ENCODE measurements at regions not wholly inside any gene's neighbourhood (a gene's known extent, or its start where the extent isn't known, plus 50 kb on each side); places are given as distances from the start of the nearest gene placed in this dataset.

DNA sequence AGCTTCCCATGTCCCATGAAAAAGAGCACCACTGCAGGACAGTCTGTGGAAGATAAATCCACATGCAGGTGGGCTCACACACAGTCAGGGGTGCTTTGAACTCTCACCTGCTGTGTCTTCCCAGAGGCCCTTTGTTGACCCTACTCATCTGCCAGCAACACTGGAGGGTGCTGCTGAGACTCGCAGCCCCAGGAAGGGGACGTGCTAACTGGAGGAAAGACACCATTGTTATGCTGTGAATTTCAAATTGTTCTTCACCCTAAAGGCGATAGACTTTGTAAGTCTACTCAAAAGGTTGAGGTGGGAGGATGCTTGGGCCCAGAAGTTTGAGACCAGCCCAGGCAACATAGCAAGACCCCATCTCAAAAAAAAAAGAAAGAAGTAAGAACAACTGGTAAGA is 107.3 kb upstream of the SERP2 start:
- Mint-ChIP-seq H3K4me1 (peaks cover 5 to 11% of the 10 kb centered on the region in 2 experiments; a peak in 3 of 4 replicates), H3K4me3 (no peak overlapping the region), H3K36me3 (ENCODE audit: insufficient read depth in 1 of 3, low read depth in 3 of 3) (peaks cover 0 to 9% (median 0%) of the 10 kb centered on the region in 3 experiments; a peak in 4 of 7 replicates), H3K27me3 (ENCODE audit: low read depth) (peaks cover 4% of the 10 kb centered on the region), H3K9me3 (peaks cover 8 to 10% of the 10 kb centered on the region in 2 experiments), H3K27ac (no peak overlapping the region)
- no peaks in the 10 kb centered on the region for H3K79me1 ChIP-seq (ENCODE audit: insufficient read depth, low read depth, low read length, poor library complexity, severe bottlenecking)
- no peak overlapping the region for H3K18ac ChIP-seq (ENCODE audit: insufficient read length, low read depth, low read length)
- DNase-seq = peak; percentile 48
- no peak overlapping the region for H2BK15ac ChIP-seq (ENCODE audit: low read depth, low read length)
- no peak overlapping the region for H3K4me2 ChIP-seq (ENCODE audit: insufficient read depth, insufficient read length, low read length)
- H3K9me3 ChIP-seq (ENCODE audit: control insufficient read depth, low read depth, low read length) = no peaks in the 10 kb centered on the region
- H4K8ac ChIP-seq (replicated peaks; ENCODE audit: insufficient read length, low read depth, low read length) = no peak overlapping the region
- H4K20me1 ChIP-seq (ENCODE audit: control insufficient read depth, insufficient read depth, insufficient read length) = no peaks in the 10 kb centered on the region
- H2AK5ac ChIP-seq (ENCODE audit: insufficient read length, low read length) = no peak overlapping the region
- H3K4ac ChIP-seq (ENCODE audit: low read depth, low read length) = no peak overlapping the region
- H2AFZ ChIP-seq (ENCODE audit: low read length) = no peak overlapping the region
- H3K56ac ChIP-seq (ENCODE audit: insufficient read length, low read depth, low read length) = no peak overlapping the region
- H3K27me3 ChIP-seq (ENCODE audit: insufficient read depth, low read length) = no peaks in the 10 kb centered on the region
- H3K9ac ChIP-seq (ENCODE audit: extremely low read depth, insufficient read length, low read length) = no peak overlapping the region
- no peak overlapping the region for H4K91ac ChIP-seq (ENCODE audit: insufficient read length, low read depth, low read length)
- no peak overlapping the region for H3K23ac ChIP-seq (ENCODE audit: insufficient read length, low read depth, low read length)
- no peaks in the 10 kb centered on the region for H3K23me2 ChIP-seq (ENCODE audit: insufficient read length, low read depth, low read length, poor library complexity, severe bottlenecking)
- no CpG with 5 or more reads among the region's 3 CpGs for WGBS (ENCODE audit: extremely low coverage, insufficient read length, low lambda C conversion rate)
- no peak overlapping the region for H3K27ac ChIP-seq (ENCODE audit: insufficient read length, low read depth, low read length)
- H2BK12ac ChIP-seq (ENCODE audit: insufficient read length, low read depth, low read length) = no peak overlapping the region
- TF ChIP-seq, protein P1, sequence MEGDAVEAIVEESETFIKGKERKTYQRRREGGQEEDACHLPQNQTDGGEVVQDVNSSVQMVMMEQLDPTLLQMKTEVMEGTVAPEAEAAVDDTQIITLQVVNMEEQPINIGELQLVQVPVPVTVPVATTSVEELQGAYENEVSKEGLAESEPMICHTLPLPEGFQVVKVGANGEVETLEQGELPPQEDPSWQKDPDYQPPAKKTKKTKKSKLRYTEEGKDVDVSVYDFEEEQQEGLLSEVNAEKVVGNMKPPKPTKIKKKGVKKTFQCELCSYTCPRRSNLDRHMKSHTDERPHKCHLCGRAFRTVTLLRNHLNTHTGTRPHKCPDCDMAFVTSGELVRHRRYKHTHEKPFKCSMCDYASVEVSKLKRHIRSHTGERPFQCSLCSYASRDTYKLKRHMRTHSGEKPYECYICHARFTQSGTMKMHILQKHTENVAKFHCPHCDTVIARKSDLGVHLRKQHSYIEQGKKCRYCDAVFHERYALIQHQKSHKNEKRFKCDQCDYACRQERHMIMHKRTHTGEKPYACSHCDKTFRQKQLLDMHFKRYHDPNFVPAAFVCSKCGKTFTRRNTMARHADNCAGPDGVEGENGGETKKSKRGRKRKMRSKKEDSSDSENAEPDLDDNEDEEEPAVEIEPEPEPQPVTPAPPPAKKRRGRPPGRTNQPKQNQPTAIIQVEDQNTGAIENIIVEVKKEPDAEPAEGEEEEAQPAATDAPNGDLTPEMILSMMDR (conservative IDR thresholded peaks at IDR 0.05) = peak; percentile 13; the same call in 1 of the 3 replicates
- H2BK120ac ChIP-seq (ENCODE audit: low read depth, low read length, poor library complexity, severe bottlenecking) = no peak overlapping the region
- no peak overlapping the region for H2BK20ac ChIP-seq (ENCODE audit: low read depth, low read length, poor library complexity, severe bottlenecking)
- no peaks in the 10 kb centered on the region for H3K4me1 ChIP-seq (ENCODE audit: insufficient read depth, low read length)
- no peak overlapping the region for H3K14ac ChIP-seq (ENCODE audit: insufficient read depth, low read length)
- H3K79me2 ChIP-seq (ENCODE audit: insufficient read depth, low read length) = no peaks in the 10 kb centered on the region
- no peak overlapping the region for H2BK5ac ChIP-seq (ENCODE audit: insufficient read length, low read length)
- no peak overlapping the region for H4K5ac ChIP-seq (ENCODE audit: insufficient read length, low read depth, low read length)
- H3T11ph ChIP-seq (ENCODE audit: low read length) = no peak overlapping the region

All from H9 (cell line).